Lung microvascular endothelial cell (primary cell): ENCODE measurements at regions not wholly inside any gene's neighbourhood (a gene's known extent, or its start where the extent isn't known, plus 50 kb on each side); places are given as distances from the start of the nearest gene placed in this dataset.

Experiments
- DNase-seq, 2 donors: peaks; one replicate each; pipeline versions ENCODE4 v3.0.0 to v3.0.0-alpha.2; 2010; ENCODE audit warnings: low read depth in 2 of 2

DNA sequence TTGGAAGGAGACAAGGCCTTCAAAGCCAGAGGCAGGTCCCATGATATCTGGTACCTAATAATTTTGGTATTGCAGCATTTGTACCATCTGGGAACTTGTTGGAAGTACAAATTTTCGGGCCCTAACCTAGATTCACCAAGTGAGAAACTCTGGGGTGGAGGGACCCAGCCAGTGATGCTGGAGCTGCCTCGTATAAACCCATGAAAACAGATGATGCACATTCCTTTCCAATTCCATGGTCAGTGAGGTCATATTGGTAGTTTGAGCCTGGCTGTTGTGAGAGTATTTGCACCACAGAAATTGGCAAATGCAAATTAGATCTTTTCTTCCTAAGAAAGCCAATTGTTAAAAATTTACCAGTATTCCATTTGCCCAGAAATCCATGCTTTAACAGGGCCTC, 269.6 kb upstream of the PLXNA2 start:
- no peak for DNase-seq

DNA sequence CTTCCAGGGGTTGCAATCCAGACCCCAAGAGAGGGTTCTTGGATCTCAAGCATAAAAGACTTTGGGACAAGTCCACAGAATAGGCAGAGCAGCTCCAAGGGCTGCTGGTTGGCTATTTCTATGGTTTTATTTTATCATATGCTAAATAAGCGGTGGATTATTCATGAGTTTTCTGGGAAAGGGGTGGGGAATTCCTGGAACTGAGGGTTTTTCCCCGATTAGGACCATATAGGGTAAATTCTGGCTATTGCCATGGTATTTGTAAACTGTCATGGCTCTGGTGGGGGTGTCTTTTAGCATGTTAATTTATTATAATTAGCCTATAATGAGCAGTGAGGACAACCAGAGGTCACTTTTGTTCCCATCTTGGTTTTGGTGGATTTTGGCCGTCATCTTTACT, 270.9 kb upstream of the PLXNA2 start:
- no peak for DNase-seq

DNA sequence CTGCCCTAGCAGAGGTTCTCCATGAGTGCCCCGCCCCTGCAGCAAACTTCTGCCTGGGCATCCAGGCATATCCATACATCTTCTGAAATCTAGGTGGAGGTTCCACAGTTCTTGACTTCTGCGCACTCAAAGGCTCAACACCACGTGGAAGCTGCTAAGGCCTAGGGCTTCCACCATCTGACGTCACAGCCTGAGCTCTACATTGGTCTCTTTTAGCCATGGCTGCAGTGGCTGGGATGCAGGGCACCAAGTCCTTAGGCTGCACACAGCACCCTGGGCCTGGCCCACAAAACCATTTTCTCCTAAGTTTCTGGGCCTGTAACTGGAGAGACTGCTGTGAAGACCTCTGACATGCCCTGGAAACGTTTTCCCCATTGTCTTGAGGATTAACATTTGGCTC, 272.6 kb upstream of the PLXNA2 start:
- no peak for DNase-seq

DNA sequence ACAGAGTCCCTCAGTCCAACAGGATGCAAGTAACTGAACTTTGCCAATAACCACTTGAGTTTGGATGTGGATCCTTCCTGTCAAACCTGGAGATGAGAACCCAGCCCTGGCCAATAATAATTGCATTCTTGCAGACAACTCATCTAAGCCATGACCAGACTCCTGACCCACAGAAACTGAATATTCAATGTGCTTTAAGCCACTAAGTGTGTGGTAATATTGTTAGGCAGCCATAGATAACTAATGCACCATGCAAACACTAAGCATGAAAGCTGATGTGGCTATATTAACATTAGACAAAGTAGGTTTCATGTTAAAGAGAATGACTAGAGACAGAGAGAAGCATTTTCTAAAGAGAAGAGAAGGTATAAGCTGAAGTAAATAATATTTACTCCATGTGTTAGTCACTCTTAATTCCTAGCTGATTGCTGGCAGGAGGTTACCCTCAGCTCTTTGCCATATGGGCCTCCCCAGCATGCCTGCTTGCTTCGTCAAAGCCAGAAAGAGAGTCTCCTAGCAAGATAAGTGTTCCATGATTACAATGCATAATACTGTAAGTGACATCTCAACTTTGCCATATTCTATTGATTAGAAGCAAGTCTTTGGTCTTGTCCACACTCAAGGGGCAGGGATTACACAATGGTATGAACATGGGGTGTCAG, 276.4 kb upstream of the PLXNA2 start:
- DNase-seq, result no peak

DNA sequence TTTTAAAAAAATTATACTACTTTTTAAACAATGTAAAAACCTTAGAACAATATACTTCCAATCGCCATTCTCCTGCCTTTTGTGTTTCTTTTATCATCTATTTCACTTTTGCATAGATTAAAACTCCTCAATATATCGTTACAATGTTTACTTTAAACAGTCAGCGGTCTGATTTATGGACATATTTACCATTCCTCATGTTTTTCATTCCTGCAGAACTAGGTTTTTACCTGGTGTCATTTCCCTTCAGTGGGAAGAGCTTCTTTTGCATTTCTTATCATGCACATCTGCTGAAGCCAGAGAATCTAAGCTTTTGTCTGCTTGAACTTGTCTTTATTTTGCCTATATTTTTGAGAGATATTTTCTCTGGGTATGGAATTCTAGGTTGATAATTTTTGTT, 277.4 kb upstream of the PLXNA2 start:
- no peak for DNase-seq

DNA sequence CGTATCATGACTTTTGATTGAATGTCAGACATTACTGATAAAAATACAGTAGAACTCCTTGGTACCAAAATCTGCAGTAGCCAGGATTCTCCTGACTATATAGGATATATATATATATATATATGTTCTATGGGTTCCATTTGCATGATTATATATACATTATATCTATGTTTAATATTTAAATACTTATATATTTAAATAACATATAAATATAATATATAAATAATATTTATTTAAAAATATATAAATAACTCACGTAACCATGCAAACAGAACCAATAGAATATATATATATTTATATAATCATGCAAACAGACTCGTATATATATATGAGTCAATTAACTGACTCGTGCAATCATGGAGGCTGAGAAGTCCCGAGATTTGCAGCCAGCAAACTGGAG, 278.8 kb upstream of the PLXNA2 start:
- no peak for DNase-seq

DNA sequence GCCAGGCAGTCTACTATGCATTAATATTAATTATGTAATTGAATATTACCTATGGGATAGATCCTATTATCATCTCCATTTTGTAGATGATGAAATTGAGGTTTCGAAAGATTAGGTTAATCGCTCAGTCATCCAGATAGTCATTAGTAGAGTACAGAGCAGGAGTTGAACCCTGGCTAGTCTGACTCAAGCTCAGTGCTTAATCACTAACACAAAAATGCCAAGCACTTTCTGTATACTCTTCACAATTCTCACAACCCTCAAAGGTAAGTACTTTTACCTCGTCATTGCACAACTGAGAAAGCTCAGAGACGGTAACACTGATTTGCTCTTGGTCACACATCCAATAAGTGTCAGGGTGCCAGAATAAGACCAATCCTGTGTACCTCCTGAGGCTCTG, 280.2 kb upstream of the PLXNA2 start:
- no peak for DNase-seq

DNA sequence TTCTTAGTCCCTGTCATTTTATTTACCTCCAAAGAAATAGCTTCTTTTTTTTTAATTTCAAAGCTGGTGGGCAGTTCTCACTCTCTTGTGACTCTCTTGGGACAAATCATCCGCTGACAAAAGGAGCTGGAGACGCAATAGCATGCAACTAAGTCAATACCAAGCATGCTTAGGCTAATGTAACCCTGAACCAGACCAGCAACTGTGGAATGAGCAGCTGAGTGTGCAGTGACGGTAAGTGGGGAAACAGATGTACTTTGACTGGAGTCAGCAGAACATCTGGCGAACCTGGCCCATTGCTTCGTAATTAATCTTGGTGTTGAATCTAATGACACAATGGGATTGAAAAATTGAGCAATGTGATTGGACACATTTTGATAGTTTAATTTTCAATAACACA, 280.7 kb upstream of the PLXNA2 start:
- no peak for DNase-seq

DNA sequence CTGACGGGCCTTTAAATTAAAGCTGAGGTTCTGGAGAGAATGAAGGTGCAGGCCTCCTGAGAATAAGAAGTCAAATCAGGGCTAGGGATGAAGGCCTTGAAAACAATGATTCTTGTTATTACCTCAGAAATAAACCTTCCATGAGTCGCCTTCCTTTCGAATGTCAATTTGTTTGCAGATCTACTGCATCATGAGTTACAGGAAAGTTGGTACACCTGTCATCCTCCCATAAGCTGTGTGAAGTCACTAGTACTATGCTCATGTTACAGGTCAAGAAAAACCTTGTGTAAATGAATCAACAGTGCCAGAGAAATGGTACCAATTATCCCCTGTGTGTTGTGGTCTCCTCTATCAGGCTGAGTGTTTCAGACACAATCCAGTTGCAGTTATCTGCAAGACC, 281.2 kb upstream of the PLXNA2 start:
- DNase-seq, result no peak

DNA sequence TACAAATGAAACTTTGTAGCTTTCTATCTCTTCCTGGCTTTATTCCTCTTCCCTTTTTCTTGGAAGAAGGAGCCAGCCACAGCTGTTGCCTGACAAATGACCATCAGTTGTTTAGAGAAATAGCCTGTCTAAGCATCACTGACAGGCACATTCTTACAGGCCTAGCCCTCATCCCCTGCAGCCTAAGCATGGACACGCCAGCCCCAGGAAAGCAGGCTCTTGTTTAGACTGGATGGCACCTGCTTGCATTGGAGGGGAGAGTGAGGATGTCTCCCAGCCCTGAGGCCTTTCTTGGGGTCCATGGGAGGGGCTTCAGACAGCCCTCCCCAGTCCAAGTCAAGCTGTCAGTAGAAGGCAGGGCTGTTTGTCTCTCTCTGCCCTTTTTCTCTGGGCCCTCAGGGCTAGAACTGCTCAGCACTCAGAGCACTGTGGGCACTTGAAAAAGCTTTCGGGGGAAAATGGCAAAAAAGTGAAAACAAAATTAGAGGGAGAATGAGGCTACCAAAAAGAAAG, 282.5 kb upstream of the PLXNA2 start:
- no peak for DNase-seq

DNA sequence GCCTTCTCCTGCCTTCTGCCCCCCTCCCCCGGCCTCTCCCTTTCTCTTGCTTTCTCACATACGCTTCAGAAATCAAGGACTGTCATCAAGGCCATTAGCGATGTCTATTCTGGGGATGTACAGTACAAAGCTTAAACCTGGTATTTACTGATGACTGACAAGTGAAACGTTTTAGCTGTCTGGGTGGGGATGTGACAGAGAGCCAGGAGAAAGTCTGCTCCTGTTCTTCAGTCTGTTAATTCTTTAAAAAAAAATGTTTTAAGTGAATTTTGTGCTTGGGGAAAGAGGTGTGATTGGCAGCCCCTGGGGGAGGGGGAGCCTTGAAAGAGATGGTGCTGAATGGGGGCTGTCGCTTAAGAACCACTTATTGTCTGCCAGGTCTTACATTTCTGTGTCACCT, 283.0 kb upstream of the PLXNA2 start:
- DNase-seq, result no peak

DNA sequence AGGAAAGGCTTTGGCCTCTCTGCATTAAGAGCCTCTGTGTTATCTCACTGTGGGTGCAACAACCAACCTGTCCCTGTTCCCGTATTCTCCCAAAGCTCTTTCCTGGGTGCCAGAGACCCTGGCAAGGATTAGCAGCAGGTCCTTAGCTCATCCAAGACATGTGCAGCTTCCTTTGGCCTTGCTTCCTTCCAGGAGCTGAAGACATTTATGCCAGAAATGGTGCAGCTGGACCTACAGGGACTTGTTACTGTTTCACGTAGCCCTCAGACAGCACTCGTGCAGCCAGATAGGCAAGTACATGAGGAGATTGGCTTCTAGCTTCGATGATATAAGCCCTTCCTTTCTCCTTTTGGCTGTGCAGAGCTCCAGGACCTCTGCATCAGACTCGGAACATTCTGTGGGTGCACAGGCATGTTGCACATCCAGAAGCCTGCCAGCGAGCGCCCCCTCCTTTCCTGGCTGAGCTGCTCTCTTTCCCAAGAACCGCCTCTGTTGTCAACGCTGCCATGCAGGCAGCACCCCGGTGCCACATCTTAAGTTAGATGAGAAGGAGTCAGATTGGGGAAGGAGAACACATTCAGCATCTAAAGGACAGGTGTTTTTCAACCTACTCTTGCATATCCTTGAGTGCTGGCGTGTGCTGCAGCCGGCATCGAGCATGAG, 284.5 kb upstream of the PLXNA2 start:
- DNase-seq, result no peak

DNA sequence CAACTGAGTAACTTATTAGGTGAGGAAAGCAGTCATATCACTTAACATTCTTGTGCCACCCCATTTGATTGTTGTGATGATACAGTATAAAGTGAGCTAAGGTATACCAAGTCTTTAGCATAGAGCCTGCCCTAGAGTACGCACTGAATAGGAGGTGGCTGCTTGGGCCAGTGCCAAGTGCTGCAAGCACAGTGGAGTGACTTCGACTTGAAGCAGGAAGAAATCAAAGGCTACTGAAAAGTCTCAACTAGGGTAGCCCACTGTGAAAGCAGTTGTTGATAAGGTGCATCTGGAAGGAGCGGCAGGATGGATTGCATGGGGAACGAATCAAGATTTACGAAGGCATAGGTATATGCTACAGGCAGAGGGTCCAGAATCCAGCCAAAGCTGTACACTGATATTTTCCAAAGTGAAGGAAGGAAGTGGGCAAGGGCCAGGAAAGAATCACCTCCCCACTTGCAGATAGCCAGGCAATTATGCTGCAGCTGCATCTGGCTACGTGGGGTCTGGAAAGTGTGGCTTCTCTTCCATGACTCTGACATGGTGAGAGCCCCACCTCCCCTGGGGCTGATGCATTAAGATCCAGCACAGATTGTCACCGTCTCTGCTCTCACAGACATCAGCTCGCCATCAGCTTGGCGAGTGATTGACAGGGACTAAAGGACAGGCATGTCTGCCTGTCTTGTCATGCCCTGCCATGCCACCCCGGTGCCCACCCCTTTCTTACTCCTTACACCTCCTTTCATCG, 287.0 kb upstream of the PLXNA2 start:
- DNase-seq, result no peak

DNA sequence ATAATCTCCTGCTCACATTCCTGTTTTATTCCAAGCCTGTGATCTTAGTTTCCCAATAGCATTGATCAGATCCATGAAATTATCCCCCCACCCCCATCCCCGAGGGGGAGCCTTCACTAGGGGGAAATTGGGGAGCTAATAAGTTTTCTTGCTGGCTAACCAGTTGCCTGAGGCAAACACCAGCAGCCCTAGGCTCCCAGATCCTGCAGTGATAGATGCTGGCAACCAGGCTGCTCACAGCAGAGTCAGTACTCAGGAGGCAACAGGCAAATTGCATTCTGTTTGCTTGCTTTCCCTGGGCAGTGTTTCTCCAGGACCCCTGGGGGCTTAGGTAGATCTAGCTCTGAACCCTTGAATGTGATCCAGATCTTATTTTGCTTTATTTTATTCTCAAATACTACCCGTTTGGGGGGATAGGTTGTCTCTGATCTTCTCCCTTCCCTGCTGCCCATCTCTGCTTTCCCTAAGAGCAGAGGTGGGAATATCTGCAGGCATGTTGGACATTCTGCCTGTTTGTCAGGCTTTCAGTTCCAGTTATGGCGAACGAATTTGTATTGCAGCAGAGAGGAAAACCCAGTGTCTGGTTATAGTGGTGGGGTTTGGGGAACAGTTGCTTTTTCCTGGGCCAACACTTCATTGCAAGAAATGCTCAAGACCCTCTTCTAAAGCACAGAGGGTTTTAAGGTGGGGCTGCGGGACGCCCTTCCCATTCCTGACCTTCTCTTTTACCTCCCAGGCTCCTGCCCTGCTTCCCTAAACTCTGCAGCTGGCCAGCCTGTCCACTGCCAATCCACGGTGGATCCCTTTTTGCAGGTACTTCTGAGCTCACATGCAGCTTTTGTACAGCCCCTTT, 289.8 kb upstream of the PLXNA2 start:
- DNase-seq, result no peak

DNA sequence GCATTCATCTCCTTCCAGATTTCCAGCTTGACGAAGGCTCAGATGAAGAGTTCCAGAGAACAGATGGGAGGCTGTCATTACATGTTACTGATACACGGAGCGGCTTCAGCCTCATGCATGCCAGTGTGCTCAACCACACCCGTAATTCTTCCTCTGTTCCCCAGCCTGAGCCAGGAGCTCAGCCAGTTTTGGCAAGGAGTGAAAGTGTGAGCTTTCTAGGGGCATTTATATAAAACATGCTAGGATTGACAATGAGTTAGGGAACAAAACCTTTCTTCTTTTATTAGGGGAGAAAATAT, 290.4 kb upstream of the PLXNA2 start:
- no peak for DNase-seq

DNA sequence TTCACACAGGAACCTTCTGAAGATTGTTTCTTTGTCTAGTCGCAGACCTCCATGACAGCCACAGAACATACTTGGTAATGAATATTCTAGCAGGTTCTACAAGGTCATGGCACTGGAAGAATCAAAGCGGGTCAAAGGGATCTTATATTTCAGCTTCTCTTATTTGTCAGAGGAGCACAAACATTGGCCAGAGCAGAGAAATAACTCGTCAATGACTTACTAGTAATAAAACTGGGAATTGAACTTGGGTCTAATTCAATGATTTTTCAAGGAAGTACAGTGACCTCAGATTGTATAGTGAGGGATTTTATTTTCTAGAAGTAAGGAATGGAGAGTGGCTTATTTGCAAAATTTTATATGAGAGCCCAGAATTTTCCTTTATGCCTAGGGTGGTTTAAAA, 290.8 kb upstream of the PLXNA2 start:
- no peak for DNase-seq

DNA sequence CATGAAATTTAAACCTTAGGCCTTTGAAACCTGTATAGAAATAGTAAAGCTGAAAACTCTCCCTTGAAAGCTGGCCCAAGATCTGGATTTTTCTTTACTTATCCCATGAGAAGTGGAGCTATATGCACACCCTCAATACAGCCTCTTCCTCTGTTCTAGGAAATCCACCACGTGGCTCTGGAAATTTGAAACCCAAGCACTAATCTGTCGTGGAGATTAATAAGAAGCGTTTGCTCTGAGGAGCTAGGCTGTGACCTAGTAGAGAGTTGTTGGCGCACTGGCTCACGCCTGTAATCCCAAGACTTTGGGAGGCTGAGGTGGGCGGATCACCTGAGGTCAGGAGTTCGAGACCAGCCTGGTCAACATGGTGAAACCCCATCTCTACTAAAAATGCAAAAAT, 291.3 kb upstream of the PLXNA2 start:
- DNase-seq, result no peak

DNA sequence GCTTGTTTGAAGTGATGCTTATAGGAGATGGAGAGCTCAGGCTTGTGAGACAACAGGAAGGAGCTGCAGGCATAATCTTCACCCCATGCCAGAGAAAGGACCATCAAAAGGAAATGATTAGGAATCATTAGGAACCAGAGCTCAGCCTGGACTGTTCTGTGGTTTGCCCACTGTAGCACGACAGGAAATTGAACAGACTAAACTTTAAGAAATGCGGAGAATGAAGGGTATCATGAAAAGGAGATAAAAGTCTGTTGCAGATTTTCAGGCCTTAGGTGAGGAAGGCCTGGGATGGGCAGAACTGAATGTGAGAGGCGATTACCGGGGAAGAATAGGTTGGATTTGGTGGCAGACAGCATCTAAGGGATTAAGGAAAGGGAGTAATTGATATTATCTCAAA, 292.0 kb upstream of the PLXNA2 start:
- no peak for DNase-seq

DNA sequence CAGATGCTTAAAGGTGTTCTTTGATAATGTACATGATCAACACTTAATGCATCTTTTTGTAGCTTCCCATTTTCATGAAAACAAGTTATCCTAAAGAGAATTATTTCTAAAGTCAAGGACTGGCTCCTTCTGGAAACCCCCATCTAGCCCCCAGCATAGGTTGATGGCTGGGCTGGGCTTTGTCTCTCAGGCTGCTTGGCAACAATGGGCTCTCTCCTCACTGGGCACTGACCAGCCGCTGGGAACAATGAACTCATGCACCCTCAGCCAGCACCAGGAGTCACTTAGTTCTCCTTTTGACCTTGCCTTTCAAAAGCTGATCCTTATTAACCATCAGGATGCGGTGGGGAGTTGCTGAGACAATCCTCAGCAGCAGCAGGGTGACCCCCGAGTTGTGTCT, 293.0 kb upstream of the PLXNA2 start:
- DNase-seq, result no peak

DNA sequence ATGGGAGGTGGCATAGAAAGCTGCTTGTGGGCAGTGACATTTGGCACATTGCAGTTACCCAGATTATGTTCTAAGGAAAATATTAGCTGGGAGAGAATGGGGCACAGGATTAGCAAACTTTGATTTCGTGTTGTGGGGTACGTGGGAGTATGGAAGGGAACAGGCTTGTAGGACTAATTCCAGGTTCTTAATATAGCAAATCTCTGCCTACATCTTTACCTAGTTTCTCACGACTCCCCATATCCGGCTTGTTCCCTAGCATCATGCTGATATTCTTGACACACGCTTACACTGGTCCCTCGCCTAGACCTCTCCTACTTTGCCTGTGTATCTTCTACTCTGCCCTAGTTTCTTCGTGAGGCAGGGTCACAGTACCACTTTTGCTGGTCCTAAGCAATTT, 293.9 kb upstream of the PLXNA2 start:
- DNase-seq, result no peak

DNA sequence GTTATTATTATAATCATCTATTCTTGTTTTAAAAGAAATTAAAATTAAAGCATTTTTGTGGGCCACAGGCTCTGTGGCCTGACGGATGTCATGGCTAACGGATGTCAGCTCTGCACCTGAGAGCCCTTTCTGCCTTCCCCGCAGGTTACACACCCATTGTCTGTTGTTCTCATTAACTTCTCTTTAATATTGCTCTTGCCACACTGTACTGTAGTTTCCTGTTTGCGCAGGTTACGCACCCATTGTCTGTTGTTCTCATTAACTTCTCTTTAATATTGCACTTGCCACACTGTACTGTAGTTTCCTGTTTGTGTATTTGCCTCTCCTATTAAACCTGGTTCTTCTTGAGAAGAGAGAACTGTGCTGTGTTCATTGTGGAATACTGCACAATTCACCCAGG, 294.4 kb upstream of the PLXNA2 start:
- DNase-seq, result no peak

DNA sequence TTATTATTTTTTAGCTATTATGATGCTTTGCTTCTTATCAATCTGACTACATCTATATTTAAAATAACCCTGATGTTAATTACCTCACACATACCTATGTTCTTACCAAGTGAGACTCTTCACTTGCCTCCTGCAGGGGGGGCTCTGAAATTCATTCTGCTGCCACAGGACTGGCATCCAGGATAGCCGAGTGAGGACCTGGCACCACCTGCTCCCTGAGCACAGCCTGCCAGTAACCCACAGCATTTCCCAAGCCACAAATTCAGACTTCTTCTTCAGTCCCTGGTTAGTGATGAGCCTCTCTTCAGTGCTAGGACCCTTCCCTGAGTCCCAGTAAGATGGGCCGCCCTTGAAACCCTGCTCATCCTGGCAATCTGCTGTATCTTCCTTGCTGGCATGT, 296.5 kb upstream of the PLXNA2 start:
- no peak for DNase-seq
